ENCODE measurements at regions not wholly inside any gene's neighbourhood (a gene's known extent, or its start where the extent isn't known, plus 50 kb on each side); places are given as distances from the start of the nearest gene placed in this dataset.

DNA sequence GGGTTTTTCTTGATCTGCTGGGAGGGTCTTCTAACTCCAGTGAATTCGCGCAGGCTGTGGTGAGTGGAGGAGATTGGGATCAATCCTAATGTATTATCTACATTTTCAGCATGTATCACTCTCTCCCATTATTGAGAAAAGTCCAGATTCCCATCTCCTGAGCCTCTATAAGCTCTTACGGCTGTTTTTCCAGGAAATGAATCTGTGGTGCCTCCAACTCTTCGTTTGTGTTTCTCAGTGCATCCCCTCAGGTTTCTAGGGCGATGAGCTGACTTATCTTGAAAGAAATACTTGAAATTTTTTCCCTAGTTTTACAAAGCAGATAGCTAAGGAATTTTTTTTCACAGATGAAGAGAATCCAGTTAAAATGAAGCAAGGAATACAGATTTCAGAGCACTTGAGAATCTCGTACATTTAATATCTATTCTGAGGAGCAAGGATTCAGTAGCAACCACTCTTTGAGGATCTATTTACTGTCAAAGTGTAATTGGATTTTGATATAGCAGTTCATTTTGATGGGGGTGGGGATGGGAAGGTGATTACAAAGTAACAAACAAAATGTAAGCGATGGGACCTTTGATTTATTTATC lies 138.7 kb downstream of the BRMS1L start:
- TF ChIP-seq CTCF (IDR thresholded peaks at IDR 0.05) (no peak), ZFX (IDR thresholded peaks at IDR 0.05; ENCODE audit: borderline replicate concordance) (no peak)
- no peak overlapping the region for H3K27ac ChIP-seq

DNA sequence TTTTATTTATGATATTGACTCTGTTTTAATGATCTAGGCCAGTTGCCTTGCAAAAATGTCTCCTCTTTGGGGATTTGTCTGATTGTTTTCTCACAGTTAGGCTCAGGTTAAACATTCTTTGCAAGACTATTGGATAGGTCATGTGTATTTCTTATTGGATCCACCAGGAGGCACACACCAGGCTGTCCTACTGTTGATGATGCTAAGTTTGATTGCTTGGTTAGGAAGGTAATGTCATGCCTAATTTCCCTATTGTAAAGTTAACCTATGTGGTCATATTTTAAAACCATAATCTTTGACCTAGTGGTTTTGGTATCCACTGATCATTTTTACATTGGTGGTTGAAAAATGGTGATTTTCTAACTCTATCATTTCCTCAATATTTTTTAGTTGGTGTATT lies 137.1 kb downstream of the BRMS1L start:
- no peak overlapping the region for H3K27ac ChIP-seq
- TF ChIP-seq ZFX (IDR thresholded peaks at IDR 0.05; ENCODE audit: borderline replicate concordance) = no peak
- TF ChIP-seq CTCF (IDR thresholded peaks at IDR 0.05) = peak; percentile 67

- no peak overlapping the region for H3K27ac ChIP-seq
- TF ChIP-seq CTCF (IDR thresholded peaks at IDR 0.05) = no peak
- no peak for TF ChIP-seq ZFX (IDR thresholded peaks at IDR 0.05; ENCODE audit: borderline replicate concordance)
These were observed 135.6 kb downstream of the BRMS1L start for GRCh38 chr14:35961697-35962274.

- no peak overlapping the region for H3K27ac ChIP-seq
- TF ChIP-seq ZFX (IDR thresholded peaks at IDR 0.05; ENCODE audit: borderline replicate concordance) (no peak), CTCF (IDR thresholded peaks at IDR 0.05) (no peak)
These were observed 133.7 kb downstream of the BRMS1L start for GRCh38 chr14:35959835-35960234.

DNA sequence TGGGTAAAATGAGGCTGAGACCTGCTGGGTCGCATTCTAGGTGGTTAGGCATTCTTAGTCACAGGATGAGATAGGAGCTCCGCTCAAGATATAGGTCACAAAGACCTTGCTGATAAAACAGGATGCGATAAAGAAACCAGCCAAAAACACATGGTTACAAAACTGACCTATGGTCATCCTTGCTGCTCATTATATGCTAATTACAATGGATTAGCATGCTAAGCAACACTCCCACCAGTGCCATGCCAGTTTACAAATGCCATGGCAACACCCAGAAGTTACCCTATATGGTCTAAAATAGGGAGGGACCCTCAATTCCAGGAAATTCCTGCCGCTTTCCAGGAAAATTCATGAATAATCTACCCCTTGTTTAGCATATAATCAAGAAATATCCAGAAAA lies 132.4 kb downstream of the BRMS1L start:
- TF ChIP-seq CTCF (IDR thresholded peaks at IDR 0.05) (no peak), ZFX (IDR thresholded peaks at IDR 0.05; ENCODE audit: borderline replicate concordance) (no peak)
- no peak overlapping the region for H3K27ac ChIP-seq

DNA sequence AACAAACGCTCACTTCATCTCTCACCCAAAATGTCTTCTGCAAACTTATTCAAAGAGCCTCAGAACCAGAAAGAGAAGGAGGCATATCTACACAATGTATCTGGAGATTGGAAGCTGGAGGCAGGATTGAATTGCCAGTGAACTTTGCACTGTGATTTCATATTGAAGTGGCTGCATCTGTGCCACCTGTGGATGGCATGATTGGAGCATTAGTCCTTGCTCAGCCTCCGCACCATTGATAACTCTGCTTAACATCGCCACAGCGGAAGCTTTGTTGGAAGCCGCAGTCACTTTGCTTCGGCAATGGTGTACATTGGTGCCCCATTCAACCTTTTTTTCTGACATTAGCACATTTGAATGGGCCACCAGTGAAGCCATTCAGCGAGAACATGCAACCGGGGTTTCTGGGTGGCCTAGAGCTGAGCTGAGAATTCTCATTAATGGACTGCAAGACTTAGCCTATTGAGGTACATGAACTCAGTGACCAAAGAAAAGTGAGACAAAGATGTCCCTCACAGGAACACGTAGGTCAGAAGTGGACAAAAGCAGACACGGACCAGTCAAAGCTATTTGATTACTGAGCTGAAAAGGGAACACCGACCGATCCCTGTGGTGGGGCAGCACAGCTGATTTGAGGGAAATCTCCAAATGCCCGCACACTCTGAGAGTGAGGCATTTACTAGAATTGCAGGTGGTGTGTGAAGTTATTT lies 130.4 kb downstream of the BRMS1L start:
- no peak overlapping the region for H3K27ac ChIP-seq
- TF ChIP-seq ZFX (IDR thresholded peaks at IDR 0.05; ENCODE audit: borderline replicate concordance) (no peak), CTCF (IDR thresholded peaks at IDR 0.05) (no peak)

GRCh38 chr14:35952584-35952983 lies 126.4 kb downstream of the BRMS1L start:
- no peak overlapping the region for H3K27ac ChIP-seq
- TF ChIP-seq ZFX (IDR thresholded peaks at IDR 0.05; ENCODE audit: borderline replicate concordance) (no peak), CTCF (IDR thresholded peaks at IDR 0.05) (no peak)

Data from 22Rv1 (cell line).